OCI-LY1 (cell line): ENCODE measurements at regions not wholly inside any gene's neighbourhood (a gene's known extent, or its start where the extent isn't known, plus 50 kb on each side); places are given as distances from the start of the nearest gene placed in this dataset.

Experiments
- H2AFZ ChIP-seq: fragments of 200-600 bp; sonication (generic), shearing (Covaris generic); 2 replicates; pipeline ENCODE4 v1.6.0; 2014; ENCODE audit warnings: antibody characterized with exemption, mild to moderate bottlenecking, low read length
- H3F3A ChIP-seq: fragments of 200-600 bp; sonication (generic), shearing (Covaris generic); 2 replicates; pipeline ENCODE4 v1.6.0; 2014; ENCODE audit warnings: mild to moderate bottlenecking, antibody characterized with exemption, low read length, moderate library complexity; ENCODE audit not compliant: insufficient read depth
- H3K27ac ChIP-seq: fragments of 200-600 bp; sonication (generic); 2 replicates; pipeline ENCODE4 v1.5.1; 2014; ENCODE audit warnings: low read length, mixed run types, mild to moderate bottlenecking, low read depth; ENCODE audit not compliant: poor library complexity, severe bottlenecking
- H3K27me3 ChIP-seq: fragments of 200-600 bp; sonication (generic); 2 replicates; pipeline ENCODE4 v1.6.0; 2014; ENCODE audit warnings: antibody characterized with exemption, mild to moderate bottlenecking, low read length, moderate library complexity; ENCODE audit not compliant: insufficient read depth
- H3K36me3 ChIP-seq: fragments of 200-600 bp; sonication (generic); 2 replicates; pipeline ENCODE4 v1.6.1; 2014; ENCODE audit warnings: mild to moderate bottlenecking, antibody characterized with exemption, low read length, moderate library complexity, mixed read lengths; ENCODE audit not compliant: insufficient read depth
- H3K4me1 ChIP-seq: fragments of 200-600 bp; sonication (generic); 2 replicates; pipeline ENCODE4 v1.5.1; 2014; ENCODE audit warnings: mild to moderate bottlenecking, low read length, moderate library complexity; ENCODE audit not compliant: insufficient read depth, severe bottlenecking
- H3K4me2 ChIP-seq: fragments of 200-600 bp; sonication (generic), shearing (Covaris generic); 2 replicates; pipeline ENCODE4 v1.6.1; 2014; ENCODE audit warnings: low read length
- H3K4me3 ChIP-seq: fragments of 200-600 bp; sonication (generic); 2 replicates; pipeline ENCODE4 v1.5.1; 2014; ENCODE audit warnings: low read length, low read depth, mild to moderate bottlenecking, mixed read lengths; ENCODE audit not compliant: poor library complexity, severe bottlenecking
- H3K79me2 ChIP-seq: fragments of 200-600 bp; shearing (Covaris generic); 2 replicates; pipeline ENCODE4 v1.6.1; 2016; ENCODE audit warnings: mixed run types, low read length, mixed read lengths; ENCODE audit not compliant: insufficient read depth
- H3K9ac ChIP-seq: fragments of 200-600 bp; sonication (generic), shearing (Covaris generic); 2 replicates; pipeline ENCODE4 v1.6.1; 2014; ENCODE audit warnings: mild to moderate bottlenecking, low read length, mixed read lengths
- H3K9me2 ChIP-seq: fragments of 200-600 bp; sonication (generic), shearing (Covaris generic); 2 replicates; pipeline ENCODE4 v1.6.1; 2014; ENCODE audit warnings: low read depth, mild to moderate bottlenecking, low read length, mixed read lengths
- H3K9me3 ChIP-seq: fragments of 200-600 bp; shearing (Covaris generic); 2 replicates; pipeline ENCODE4 v1.6.1; 2014; ENCODE audit warnings: low read length, mixed read lengths
- H4K20me1 ChIP-seq: fragments of 200-600 bp; sonication (generic), shearing (Covaris generic); 2 replicates; pipeline ENCODE4 v1.6.0; 2016; ENCODE audit warnings: mild to moderate bottlenecking, low read length; ENCODE audit not compliant: insufficient read depth
- EZH2 ChIP-seq: fragments of 200-600 bp; sonication (generic), shearing (Covaris generic); IDR thresholded peaks from 2 replicates; pipeline ENCODE4 v1.8.0; 2017; ENCODE audit warnings: borderline replicate concordance, mixed run types, mild to moderate bottlenecking, antibody characterized with exemption, low read length, moderate library complexity, mixed read lengths
- TF ChIP-seq, protein P1 (sequence below): fragments of 200-600 bp; sonication (generic), shearing (Covaris generic); IDR thresholded peaks from 2 replicates; pipeline ENCODE4 v1.5.1; 2017; ENCODE audit warnings: mild to moderate bottlenecking, antibody characterized with exemption, low read length, moderate library complexity, mixed read lengths

DNA sequence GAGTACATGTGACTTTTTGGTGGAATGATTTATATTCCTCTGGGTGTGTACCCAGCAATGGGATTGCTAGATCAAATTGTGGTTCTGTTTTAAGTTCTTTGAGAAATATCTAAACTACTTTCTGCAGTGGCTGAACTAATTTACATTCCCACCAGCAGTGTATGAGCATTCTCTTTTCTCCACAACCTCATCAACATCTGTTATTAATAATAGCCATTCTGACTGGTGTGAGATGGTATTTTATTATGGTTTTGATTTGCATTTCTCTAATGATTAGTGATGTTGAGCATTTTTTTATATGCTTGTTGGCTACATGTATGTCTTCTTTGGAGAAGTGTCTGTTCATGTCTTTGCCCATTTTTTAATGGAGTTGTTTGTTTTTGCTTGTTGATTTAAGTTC is 267.4 kb upstream of the NT5C1B start:
- Histone ChIP-seq H3K9me2 (no peaks in the 10 kb centered on the region), H3K27me3 (no peaks in the 10 kb centered on the region), H3K9ac (no peak overlapping the region), H2AFZ (no peak overlapping the region), H3F3A (no peaks in the 10 kb centered on the region), H3K4me1 (no peaks in the 10 kb centered on the region), H3K9me3 (no peaks in the 10 kb centered on the region), H3K4me3 (no peak overlapping the region), H4K20me1 (no peaks in the 10 kb centered on the region), H3K4me2 (no peak overlapping the region), H3K36me3 (no peaks in the 10 kb centered on the region), H3K27ac (no peak overlapping the region), H3K79me2 (no peaks in the 10 kb centered on the region)
- no peak for TF ChIP-seq EZH2
- TF ChIP-seq, protein P1, sequence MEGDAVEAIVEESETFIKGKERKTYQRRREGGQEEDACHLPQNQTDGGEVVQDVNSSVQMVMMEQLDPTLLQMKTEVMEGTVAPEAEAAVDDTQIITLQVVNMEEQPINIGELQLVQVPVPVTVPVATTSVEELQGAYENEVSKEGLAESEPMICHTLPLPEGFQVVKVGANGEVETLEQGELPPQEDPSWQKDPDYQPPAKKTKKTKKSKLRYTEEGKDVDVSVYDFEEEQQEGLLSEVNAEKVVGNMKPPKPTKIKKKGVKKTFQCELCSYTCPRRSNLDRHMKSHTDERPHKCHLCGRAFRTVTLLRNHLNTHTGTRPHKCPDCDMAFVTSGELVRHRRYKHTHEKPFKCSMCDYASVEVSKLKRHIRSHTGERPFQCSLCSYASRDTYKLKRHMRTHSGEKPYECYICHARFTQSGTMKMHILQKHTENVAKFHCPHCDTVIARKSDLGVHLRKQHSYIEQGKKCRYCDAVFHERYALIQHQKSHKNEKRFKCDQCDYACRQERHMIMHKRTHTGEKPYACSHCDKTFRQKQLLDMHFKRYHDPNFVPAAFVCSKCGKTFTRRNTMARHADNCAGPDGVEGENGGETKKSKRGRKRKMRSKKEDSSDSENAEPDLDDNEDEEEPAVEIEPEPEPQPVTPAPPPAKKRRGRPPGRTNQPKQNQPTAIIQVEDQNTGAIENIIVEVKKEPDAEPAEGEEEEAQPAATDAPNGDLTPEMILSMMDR = no peak

DNA sequence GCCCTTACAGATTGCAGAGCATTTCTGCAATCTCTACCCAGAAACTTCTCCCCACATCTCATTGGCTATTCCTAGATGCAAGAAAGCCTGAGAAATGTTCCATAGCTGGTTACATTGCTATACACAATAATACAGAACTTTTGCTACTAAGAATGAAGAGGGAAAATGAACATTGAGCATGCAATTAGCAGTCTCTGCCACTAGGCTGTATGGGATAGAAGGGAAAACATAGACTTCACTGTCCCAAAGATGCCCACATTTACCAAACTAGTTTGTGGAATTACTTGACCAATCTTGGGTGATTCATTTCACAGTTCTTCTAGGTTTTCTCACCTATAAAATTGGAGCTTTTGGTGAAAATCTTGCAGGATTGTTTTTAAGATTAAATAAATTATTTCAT is 265.7 kb upstream of the NT5C1B start:
- no peak for TF ChIP-seq EZH2
- TF ChIP-seq, protein P1 = no peak
- H3K9ac ChIP-seq = no peak overlapping the region
- H3K4me2 ChIP-seq = no peak overlapping the region

DNA sequence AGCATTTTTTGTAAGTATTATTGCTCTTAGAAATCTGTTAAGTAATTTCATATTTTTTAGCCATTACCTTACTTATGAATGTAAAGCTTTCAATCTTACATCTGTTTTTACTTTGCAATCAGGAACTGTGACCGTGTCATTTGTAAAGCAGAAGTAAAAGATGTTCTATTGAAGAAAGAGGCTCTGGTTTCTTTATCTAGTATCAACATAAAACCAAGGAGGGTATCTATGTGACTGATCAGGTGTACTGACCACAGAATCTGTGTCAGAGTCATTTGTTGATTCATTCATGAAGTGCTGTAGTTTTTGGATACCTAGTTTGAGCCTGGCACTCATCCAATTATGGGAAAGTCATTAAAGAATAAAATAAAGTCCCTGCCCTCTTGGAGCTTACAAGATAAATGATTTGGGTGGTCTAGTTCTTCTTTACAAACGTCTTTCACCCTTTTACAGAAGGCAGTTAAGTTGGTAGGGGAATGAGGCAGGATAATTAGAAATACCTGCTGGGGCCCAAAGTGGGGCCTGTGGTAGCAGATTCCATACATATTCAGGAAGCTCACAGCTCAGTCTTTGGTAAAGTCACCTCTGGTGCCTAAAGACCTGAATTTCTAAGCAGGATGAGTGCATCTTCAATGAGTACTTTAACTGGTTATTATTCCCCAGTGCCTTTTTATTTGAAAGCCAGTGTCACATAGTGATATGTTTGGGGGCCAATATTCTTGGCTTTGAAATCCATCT is 260.6 kb upstream of the NT5C1B start:
- no peaks in the 10 kb centered on the region for H3K27me3 ChIP-seq
- no peaks in the 10 kb centered on the region for H3K9me3 ChIP-seq
- H3K9me2 ChIP-seq = no peaks in the 10 kb centered on the region
- H3F3A ChIP-seq = no peaks in the 10 kb centered on the region
- no peak overlapping the region for H2AFZ ChIP-seq
- no peaks in the 10 kb centered on the region for H4K20me1 ChIP-seq
- no peak overlapping the region for H3K9ac ChIP-seq
- no peak overlapping the region for H3K4me3 ChIP-seq
- H3K36me3 ChIP-seq = no peaks in the 10 kb centered on the region
- TF ChIP-seq, protein P1 = no peak
- TF ChIP-seq EZH2 = no peak
- no peaks in the 10 kb centered on the region for H3K79me2 ChIP-seq
- H3K4me2 ChIP-seq = no peak overlapping the region
- H3K4me1 ChIP-seq = no peaks in the 10 kb centered on the region
- H3K27ac ChIP-seq = no peak overlapping the region

More for the DNA sequence above, 265.7 kb upstream of the NT5C1B start:
- H3K4me3 ChIP-seq = no peak overlapping the region
- H3K4me1 ChIP-seq = no peaks in the 10 kb centered on the region
- H3K79me2 ChIP-seq = no peaks in the 10 kb centered on the region
- no peaks in the 10 kb centered on the region for H4K20me1 ChIP-seq
- no peaks in the 10 kb centered on the region for H3K9me3 ChIP-seq
- H3K27me3 ChIP-seq = no peaks in the 10 kb centered on the region
- no peak overlapping the region for H3K27ac ChIP-seq
- H3K36me3 ChIP-seq = no peaks in the 10 kb centered on the region
- no peaks in the 10 kb centered on the region for H3K9me2 ChIP-seq
- no peaks in the 10 kb centered on the region for H3F3A ChIP-seq
- H2AFZ ChIP-seq = no peak overlapping the region
